Fibroblast of villous mesenchyme (primary cell): ENCODE measurements at regions not wholly inside any gene's neighbourhood (a gene's known extent, or its start where the extent isn't known, plus 50 kb on each side); places are given as distances from the start of the nearest gene placed in this dataset.

ENCODE experiments used
- DNase-seq: peaks from one replicate; pipeline ENCODE4 v3.0.0-alpha.2; 2010; ENCODE audit warnings: low read depth
- H3K4me3 ChIP-seq: 2 replicates; pipeline ENCODE4 v1.5.1; 2011; ENCODE audit warnings: low read depth, mild to moderate bottlenecking, low read length
- TF ChIP-seq, protein P1 (sequence below): IDR thresholded peaks from 2 replicates; pipeline ENCODE4 v1.5.1; 2012; ENCODE audit warnings: low read depth, mild to moderate bottlenecking, low read length; ENCODE audit not compliant: insufficient read depth

DNA sequence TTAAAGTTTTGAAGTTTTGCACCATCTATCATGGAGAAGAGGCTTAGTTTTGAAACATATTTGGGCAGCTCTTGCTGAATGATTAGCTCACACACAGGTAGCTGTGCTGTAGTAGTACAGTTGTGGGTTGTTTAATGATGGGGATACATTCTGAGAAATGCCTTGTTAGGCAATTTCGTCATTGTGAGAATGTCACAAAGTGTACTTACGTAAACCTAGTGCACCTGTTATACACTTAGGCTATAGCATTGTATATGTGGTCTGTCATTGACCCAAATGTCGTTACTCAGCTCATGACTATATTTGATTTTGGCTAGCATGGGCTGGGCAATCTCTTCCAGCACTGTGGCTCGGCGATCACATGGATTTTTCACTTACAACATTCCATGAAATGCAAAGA lies 247.2 kb upstream of the IGFBP3 start:
- DNase-seq: no peak
- TF ChIP-seq, protein P1, sequence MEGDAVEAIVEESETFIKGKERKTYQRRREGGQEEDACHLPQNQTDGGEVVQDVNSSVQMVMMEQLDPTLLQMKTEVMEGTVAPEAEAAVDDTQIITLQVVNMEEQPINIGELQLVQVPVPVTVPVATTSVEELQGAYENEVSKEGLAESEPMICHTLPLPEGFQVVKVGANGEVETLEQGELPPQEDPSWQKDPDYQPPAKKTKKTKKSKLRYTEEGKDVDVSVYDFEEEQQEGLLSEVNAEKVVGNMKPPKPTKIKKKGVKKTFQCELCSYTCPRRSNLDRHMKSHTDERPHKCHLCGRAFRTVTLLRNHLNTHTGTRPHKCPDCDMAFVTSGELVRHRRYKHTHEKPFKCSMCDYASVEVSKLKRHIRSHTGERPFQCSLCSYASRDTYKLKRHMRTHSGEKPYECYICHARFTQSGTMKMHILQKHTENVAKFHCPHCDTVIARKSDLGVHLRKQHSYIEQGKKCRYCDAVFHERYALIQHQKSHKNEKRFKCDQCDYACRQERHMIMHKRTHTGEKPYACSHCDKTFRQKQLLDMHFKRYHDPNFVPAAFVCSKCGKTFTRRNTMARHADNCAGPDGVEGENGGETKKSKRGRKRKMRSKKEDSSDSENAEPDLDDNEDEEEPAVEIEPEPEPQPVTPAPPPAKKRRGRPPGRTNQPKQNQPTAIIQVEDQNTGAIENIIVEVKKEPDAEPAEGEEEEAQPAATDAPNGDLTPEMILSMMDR: no peak

DNA sequence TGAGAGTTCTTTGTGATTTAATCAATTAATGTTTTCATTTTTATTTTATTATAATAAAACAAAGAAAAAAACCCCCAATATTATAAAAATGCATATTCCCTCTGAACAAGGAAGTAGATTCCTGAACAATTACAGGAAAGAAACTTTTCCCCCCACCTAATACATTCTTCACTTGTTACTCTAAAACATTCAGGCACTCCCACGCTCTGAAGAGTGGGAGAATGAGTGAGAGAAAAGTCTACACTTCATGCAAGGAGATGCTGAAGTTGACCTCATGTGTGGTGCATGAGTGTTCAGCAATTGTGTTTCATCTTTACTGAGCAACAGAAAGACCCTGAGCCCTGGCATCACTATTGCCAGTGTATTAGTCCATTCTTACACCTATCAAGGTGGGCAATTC lies 244.2 kb upstream of the IGFBP3 start:
- no peak for DNase-seq
- TF ChIP-seq, protein P1: no peak
- no peak overlapping the region for H3K4me3 ChIP-seq

More for the DNA sequence above, 247.2 kb upstream of the IGFBP3 start:
- H3K4me3 ChIP-seq: no peak overlapping the region

DNA sequence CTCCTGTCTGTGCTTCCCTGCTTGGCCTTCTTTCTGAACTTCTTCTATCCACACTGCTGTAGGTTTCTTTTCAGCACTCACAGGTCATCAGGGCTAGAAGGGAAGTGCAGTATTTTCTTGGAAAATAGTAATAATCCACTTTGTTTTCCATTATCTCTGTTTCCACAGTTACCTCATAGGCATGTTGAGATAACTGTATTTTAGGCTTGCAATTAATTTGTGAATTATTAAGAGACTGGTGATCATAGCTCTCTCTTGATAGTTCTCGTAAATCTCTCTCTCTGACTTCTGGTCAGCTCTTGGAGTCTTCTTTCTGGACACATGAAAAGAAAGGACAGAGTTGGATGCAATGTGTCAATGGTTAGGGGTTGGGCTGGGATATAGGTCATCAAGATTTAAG lies 243.6 kb upstream of the IGFBP3 start:
- no peak for DNase-seq
- TF ChIP-seq, protein P1: no peak
- H3K4me3 ChIP-seq: no peak overlapping the region

DNA sequence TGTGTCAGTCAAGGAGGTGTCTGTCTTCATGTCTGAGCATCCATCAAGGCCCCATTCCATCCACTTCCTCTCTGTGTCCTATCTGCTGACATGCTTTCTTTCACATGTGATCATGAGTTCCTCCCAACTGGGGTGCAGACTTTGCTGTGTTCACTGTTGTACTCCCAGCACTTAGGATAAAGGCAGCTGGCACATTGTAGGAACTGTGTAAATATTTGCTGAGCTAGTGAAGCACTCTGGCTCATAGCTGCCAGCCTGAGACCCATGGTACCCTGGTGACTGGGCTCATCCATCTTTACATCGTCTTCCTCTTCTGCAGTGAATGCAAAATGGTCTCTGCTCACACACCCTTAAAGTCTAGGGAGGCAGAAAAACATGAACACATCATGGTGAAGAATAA lies 242.2 kb upstream of the IGFBP3 start:
- DNase-seq: no peak
- H3K4me3 ChIP-seq: no peak overlapping the region
- TF ChIP-seq, protein P1: no peak

DNA sequence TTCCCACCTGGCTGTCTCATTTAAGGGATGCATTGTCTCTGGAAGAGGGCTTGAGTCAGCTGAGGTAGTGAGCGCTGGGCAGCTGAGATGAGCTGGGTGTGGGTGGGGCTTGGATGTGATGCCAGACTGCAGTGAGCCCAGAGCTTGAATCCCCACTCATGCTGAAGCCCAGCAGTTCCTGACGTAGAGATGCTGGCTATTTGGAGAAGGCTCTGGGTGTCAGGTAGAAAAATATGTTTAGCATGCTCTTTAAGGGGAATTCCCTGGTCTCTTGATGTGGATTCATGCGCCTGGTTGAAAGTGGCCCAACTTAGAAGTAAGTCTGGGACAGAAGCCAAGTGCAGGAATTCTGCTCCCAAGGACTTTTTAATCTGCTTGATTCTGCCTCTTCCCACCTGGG lies 241.5 kb upstream of the IGFBP3 start:
- DNase-seq: no peak
- TF ChIP-seq, protein P1: no peak
- no peak overlapping the region for H3K4me3 ChIP-seq

DNA sequence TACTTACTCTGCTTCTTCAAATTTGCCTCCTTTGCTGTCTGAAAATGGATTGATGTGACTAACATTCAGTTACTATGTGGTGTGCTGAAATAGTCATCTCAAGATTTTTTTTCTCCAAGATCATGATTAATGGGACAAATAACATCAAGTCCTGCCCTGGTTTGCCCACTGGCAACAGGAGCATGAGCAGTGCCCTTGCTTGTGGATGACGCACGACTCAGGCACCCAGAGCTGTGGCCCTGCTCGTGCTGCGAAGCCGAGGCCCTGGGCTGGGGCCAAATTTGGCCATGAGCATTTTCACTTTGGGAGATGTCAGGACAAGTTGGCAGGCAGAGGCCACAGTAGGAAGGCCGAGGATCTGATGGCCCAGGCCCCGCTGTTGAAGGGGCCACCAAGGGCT lies 239.8 kb upstream of the IGFBP3 start:
- DNase-seq: no peak
- H3K4me3 ChIP-seq: no peak overlapping the region
- TF ChIP-seq, protein P1: no peak

DNA sequence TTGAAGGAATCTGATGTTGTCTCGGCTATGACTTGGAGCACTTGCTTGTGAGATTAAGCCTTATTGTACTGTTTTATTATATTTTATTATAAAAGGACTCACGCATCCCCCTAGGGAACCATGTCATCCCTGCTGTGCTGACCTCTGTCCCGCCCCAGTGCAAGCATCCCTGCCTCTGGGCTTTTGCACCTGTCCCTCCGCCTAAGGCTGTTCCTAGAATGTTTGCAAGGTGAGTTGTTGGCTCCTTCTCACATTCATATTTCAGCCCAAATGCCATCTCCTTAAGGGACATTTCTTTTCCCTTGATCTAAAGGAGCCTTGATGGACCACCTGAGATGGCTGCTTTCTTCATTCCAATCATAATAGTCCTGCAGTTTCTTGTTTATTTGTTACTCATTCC lies 236.9 kb upstream of the IGFBP3 start:
- no peak for DNase-seq
- TF ChIP-seq, protein P1: no peak
- H3K4me3 ChIP-seq: no peak overlapping the region
